Smooth muscle cell (in vitro differentiated cells): ENCODE measurements at regions not wholly inside any gene's neighbourhood (a gene's known extent, or its start where the extent isn't known, plus 50 kb on each side); places are given as distances from the start of the nearest gene placed in this dataset.

Experiments
- DNase-seq: peaks from one replicate; lab custom pipeline; 2025; ENCODE audit not compliant: unreplicated experiment; lab: John Stamatoyannopoulos, UW
- H2AFZ ChIP-seq: fragments of 200-600 bp; sonication (generic); 2 replicates; pipeline ENCODE4 v1.6.0; 2016; ENCODE audit warnings: antibody characterized with exemption, low read depth, mild to moderate bottlenecking
- H3F3A ChIP-seq: fragments of 200-600 bp; sonication (generic); 2 replicates; pipeline ENCODE4 v1.6.0; 2017; ENCODE audit warnings: antibody characterized with exemption, low read depth
- H3K27ac ChIP-seq: fragments of 200-600 bp; sonication (generic); 2 replicates; pipeline ENCODE4 v1.5.1; 2016; ENCODE audit warnings: low read depth, mild to moderate bottlenecking
- H3K27me3 ChIP-seq: fragments of 200-600 bp; sonication (generic); 2 replicates; pipeline ENCODE4 v1.6.1; 2016; ENCODE audit warnings: low read depth, mild to moderate bottlenecking
- H3K36me3 ChIP-seq: fragments of 200-600 bp; sonication (generic); 2 replicates; pipeline ENCODE4 v1.5.1; 2016; ENCODE audit warnings: low read depth
- H3K4me1 ChIP-seq: fragments of 200-600 bp; sonication (generic); 2 replicates; pipeline ENCODE4 v1.5.1; 2016; ENCODE audit warnings: low read depth
- H3K4me2 ChIP-seq: fragments of 200-600 bp; sonication (generic); 2 replicates; pipeline ENCODE4 v1.6.0; 2016; ENCODE audit warnings: mild to moderate bottlenecking
- H3K4me3 ChIP-seq: fragments of 200-600 bp; sonication (generic); 2 replicates; pipeline ENCODE4 v1.5.1; 2016; ENCODE audit warnings: mild to moderate bottlenecking
- H3K79me2 ChIP-seq: fragments of 200-600 bp; sonication (generic); 2 replicates; pipeline ENCODE4 v1.6.0; 2016; ENCODE audit warnings: low read depth, mild to moderate bottlenecking
- H3K9ac ChIP-seq: fragments of 200-600 bp; sonication (generic); 2 replicates; pipeline ENCODE4 v1.6.0; 2016; ENCODE audit warnings: low read depth
- H3K9me3 ChIP-seq: fragments of 200-600 bp; sonication (generic); replicated peaks from 2 replicates; pipeline ENCODE4 v1.5.1; 2016; ENCODE audit warnings: low read depth
- H4K20me1 ChIP-seq: fragments of 200-600 bp; sonication (generic); 2 replicates; pipeline ENCODE4 v1.6.0; 2016; ENCODE audit warnings: low read depth
- CTCF ChIP-seq: fragments of 200-600 bp; sonication (generic); IDR thresholded peaks from 2 replicates; pipeline ENCODE4 v1.5.1; 2017; ENCODE audit warnings: borderline replicate concordance, mild to moderate bottlenecking, antibody characterized with exemption; ENCODE audit not compliant: insufficient read depth, poor library complexity, severe bottlenecking
- WGBS: methylation state at CpG from one replicate; pipeline ENCODE4 v1.1.7; 2016; ENCODE audit warnings: low lambda C conversion rate; 5-methylcytosine and 5-hydroxymethylcytosine counted together

GRCh38 chr12:90280564-90281058 lies 572.0 kb upstream of the ATP2B1 start:
- no peak for TF ChIP-seq CTCF
- Histone ChIP-seq H3K4me1 (no peaks in the 10 kb centered on the region), H3K4me3 (no peak overlapping the region), H4K20me1 (no peaks in the 10 kb centered on the region), H3K27me3 (no peaks in the 10 kb centered on the region), H3K9me3 (no peaks in the 10 kb centered on the region), H3K79me2 (no peaks in the 10 kb centered on the region), H3K27ac (peak overlapping the region; percentile 71), H3K9ac (no peak overlapping the region), H3F3A (no peaks in the 10 kb centered on the region), H2AFZ (no peak overlapping the region), H3K4me2 (no peak overlapping the region), H3K36me3 (no peaks in the 10 kb centered on the region)
- DNase-seq: no peak
- WGBS: 79% methylated on average over 1 of the region's 1 CpG

- no peaks in the 10 kb centered on the region for H3K36me3 ChIP-seq
- no peaks in the 10 kb centered on the region for H3K27me3 ChIP-seq
- no peak for TF ChIP-seq CTCF
- H3K27ac ChIP-seq: peak overlapping the region; percentile 71
- H4K20me1 ChIP-seq: no peaks in the 10 kb centered on the region
- H3K4me1 ChIP-seq: no peaks in the 10 kb centered on the region
- no peak for DNase-seq
- H3K79me2 ChIP-seq: no peaks in the 10 kb centered on the region
- no peaks in the 10 kb centered on the region for H3F3A ChIP-seq
- WGBS: 82% methylated on average over 1 of the region's 1 CpG
- H2AFZ ChIP-seq: no peak overlapping the region
- no peaks in the 10 kb centered on the region for H3K9me3 ChIP-seq
- no peak overlapping the region for H3K9ac ChIP-seq
- H3K4me2 ChIP-seq: no peak overlapping the region
- no peak overlapping the region for H3K4me3 ChIP-seq
These were observed 571.4 kb upstream of the ATP2B1 start for GRCh38 chr12:90280033-90280432.

- Histone ChIP-seq H3K4me3 (no peak overlapping the region), H3K4me2 (no peak overlapping the region), H4K20me1 (no peaks in the 10 kb centered on the region), H3K9ac (no peak overlapping the region), H3K79me2 (no peaks in the 10 kb centered on the region), H3F3A (no peaks in the 10 kb centered on the region), H3K36me3 (no peaks in the 10 kb centered on the region), H2AFZ (no peak overlapping the region), H3K9me3 (no peaks in the 10 kb centered on the region), H3K27me3 (no peaks in the 10 kb centered on the region), H3K27ac (no peak overlapping the region), H3K4me1 (no peaks in the 10 kb centered on the region)
- TF ChIP-seq CTCF: no peak
- WGBS: 72% methylated on average over 2 of the region's 2 CpGs
- DNase-seq: no peak
These were observed 566.5 kb upstream of the ATP2B1 start for GRCh38 chr12:90275088-90275487.

- Histone ChIP-seq H2AFZ (no peak overlapping the region), H3K4me2 (no peak overlapping the region), H3K9ac (no peak overlapping the region), H4K20me1 (no peaks in the 10 kb centered on the region), H3K4me3 (no peak overlapping the region), H3K4me1 (no peaks in the 10 kb centered on the region), H3K9me3 (no peaks in the 10 kb centered on the region), H3K27ac (no peak overlapping the region), H3K36me3 (no peaks in the 10 kb centered on the region), H3K79me2 (no peaks in the 10 kb centered on the region), H3F3A (no peaks in the 10 kb centered on the region), H3K27me3 (no peaks in the 10 kb centered on the region)
- 77% methylated on average over 1 of the region's 1 CpG for WGBS
- no peak for TF ChIP-seq CTCF
- no peak for DNase-seq
These were observed 565.8 kb upstream of the ATP2B1 start for GRCh38 chr12:90274407-90274806.
